SU-DHL-6 (cell line): ENCODE measurements at regions not wholly inside any gene's neighbourhood (a gene's known extent, or its start where the extent isn't known, plus 50 kb on each side); places are given as distances from the start of the nearest gene placed in this dataset.

Source experiments
- EZH2phosphoT487 ChIP-seq: fragments of 200-600 bp; sonication (generic), shearing (Covaris generic); conservative IDR thresholded peaks from 2 replicates; pipeline ENCODE4 v1.6.1; 2018; ENCODE audit warnings: mild to moderate bottlenecking, antibody characterized with exemption, low read length, moderate library complexity, mixed read lengths
- TF ChIP-seq, protein P1 (sequence below): fragments of 200-600 bp; sonication (generic); IDR thresholded peaks from one replicate; pipeline ENCODE4 v1.5.1; 2017; ENCODE audit warnings: antibody characterized with exemption, mild to moderate bottlenecking, low read length, moderate library complexity; ENCODE audit not compliant: insufficient read depth, poor library complexity, severe bottlenecking

DNA sequence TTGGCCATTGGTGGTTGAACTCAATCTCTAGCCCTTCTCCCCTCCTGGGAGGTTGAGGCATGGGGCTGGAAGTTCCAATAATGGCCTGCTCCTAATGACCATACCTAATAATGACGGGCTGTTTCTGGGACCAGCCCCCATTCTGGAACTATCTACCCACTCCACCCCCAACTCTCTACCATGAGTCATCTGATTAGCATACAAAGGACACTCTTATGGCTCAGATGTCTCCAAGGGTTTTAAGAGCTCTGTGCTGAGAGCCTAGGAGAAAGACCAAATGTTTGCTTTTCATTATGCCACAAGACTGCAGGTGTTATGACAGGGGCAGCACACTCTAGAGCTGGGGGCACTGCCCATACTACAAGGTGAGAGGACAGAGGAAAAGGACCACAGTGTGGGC is 137.0 kb upstream of the NCKAP5 start:
- TF ChIP-seq, protein P1, sequence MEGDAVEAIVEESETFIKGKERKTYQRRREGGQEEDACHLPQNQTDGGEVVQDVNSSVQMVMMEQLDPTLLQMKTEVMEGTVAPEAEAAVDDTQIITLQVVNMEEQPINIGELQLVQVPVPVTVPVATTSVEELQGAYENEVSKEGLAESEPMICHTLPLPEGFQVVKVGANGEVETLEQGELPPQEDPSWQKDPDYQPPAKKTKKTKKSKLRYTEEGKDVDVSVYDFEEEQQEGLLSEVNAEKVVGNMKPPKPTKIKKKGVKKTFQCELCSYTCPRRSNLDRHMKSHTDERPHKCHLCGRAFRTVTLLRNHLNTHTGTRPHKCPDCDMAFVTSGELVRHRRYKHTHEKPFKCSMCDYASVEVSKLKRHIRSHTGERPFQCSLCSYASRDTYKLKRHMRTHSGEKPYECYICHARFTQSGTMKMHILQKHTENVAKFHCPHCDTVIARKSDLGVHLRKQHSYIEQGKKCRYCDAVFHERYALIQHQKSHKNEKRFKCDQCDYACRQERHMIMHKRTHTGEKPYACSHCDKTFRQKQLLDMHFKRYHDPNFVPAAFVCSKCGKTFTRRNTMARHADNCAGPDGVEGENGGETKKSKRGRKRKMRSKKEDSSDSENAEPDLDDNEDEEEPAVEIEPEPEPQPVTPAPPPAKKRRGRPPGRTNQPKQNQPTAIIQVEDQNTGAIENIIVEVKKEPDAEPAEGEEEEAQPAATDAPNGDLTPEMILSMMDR: no peak
- TF ChIP-seq EZH2phosphoT487: no peak
